ENCODE measurements at regions not wholly inside any gene's neighbourhood (a gene's known extent, or its start where the extent isn't known, plus 50 kb on each side); places are given as distances from the start of the nearest gene placed in this dataset.

DNA sequence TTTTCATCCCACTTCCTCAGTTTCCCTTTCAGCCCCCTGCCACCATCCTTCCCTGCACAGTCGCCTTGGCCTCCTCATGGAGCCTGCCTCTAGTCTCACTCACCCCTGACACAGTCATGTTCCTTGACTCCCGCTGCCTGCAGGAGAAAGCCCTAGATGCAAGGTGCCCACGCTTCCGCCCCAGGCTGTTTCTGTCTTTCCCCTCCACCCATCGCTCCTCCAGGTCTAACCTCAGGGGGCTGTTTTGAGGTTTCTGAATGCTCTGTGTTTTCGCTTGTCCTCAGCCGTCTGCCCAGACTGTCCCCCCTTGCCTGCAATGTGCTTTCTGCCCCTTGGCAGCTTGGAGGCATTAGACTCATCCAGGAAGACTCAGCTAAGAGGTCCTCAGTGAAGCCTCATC, 89.9 kb downstream of the EMX2 start:
- TF ChIP-seq, protein P1, sequence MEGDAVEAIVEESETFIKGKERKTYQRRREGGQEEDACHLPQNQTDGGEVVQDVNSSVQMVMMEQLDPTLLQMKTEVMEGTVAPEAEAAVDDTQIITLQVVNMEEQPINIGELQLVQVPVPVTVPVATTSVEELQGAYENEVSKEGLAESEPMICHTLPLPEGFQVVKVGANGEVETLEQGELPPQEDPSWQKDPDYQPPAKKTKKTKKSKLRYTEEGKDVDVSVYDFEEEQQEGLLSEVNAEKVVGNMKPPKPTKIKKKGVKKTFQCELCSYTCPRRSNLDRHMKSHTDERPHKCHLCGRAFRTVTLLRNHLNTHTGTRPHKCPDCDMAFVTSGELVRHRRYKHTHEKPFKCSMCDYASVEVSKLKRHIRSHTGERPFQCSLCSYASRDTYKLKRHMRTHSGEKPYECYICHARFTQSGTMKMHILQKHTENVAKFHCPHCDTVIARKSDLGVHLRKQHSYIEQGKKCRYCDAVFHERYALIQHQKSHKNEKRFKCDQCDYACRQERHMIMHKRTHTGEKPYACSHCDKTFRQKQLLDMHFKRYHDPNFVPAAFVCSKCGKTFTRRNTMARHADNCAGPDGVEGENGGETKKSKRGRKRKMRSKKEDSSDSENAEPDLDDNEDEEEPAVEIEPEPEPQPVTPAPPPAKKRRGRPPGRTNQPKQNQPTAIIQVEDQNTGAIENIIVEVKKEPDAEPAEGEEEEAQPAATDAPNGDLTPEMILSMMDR (IDR thresholded peaks at IDR 0.05; ENCODE audit: borderline replicate concordance, extremely low read depth, low read length, poor library complexity, severe bottlenecking), result no peak
- no peak for TF ChIP-seq EZH2 (IDR thresholded peaks at IDR 0.05; ENCODE audit: borderline replicate concordance, low read depth, low read length, severe bottlenecking)
